Stomach (tissue), 8 donors: ENCODE measurements at regions not wholly inside any gene's neighbourhood (a gene's known extent, or its start where the extent isn't known, plus 50 kb on each side); places are given as distances from the start of the nearest gene placed in this dataset.

Experiments used
- DNase-seq, 2 donors: peaks; one replicate each; pipeline versions ENCODE4 v3.0.0 to v3.0.0-alpha.2; 2013 to 2019
- H3K27ac ChIP-seq, 5 donors: fragments of 200-600 bp in 4 of 5; sonication (generic) in 4 of 5; one replicate each; pipeline ENCODE4 v1.5.1; 2013 to 2019; ENCODE audit warnings: mild to moderate bottlenecking in 1 of 5, moderate library complexity in 1 of 5
- H3K27me3 ChIP-seq, 3 donors: fragments of 200-600 bp; sonication (generic); one replicate each; pipeline ENCODE4 v1.5.1; 2017 to 2019; ENCODE audit warnings: mixed run types in 1 of 3
- H3K36me3 ChIP-seq, 4 donors: fragments of 200-600 bp; sonication (generic); 1 replicate in 3 of 4; 2 replicates in 1 of 4; pipeline ENCODE4 v1.5.1; 2016 to 2019
- H3K4me1 ChIP-seq, 4 donors: fragments of 200-600 bp; sonication (generic); one replicate each; pipeline ENCODE4 v1.5.1; 2016 to 2019
- H3K4me3 ChIP-seq, 4 donors: fragments of 200-600 bp; sonication (generic) in 3 of 4; one replicate each; pipeline ENCODE4 v1.5.1; 2016 to 2019; ENCODE audit warnings: mild to moderate bottlenecking in 1 of 4
- H3K9me3 ChIP-seq, 4 donors: fragments of 200-600 bp; sonication (generic); one replicate each; pipeline ENCODE4 v1.5.1; 2016 to 2019
- CTCF ChIP-seq, 7 experiments: fragments of 450-650 bp in 4 of 7; fragments of 200-600 bp in 3 of 7; sonication (generic) in 3 of 7; IDR thresholded peaks; one replicate each; pipeline ENCODE4 v1.5.1; 2016 to 2019; ENCODE audit warnings: antibody characterized with exemption in 7 of 7, control low read depth in 2 of 7, mild to moderate bottlenecking in 1 of 7
- EP300 ChIP-seq: sonication (generic); formaldehyde crosslinking; IDR thresholded peaks from one replicate; pipeline ENCODE4 v1.6.1; 2017; ENCODE audit warnings: antibody characterized with exemption
- POLR2A ChIP-seq, 4 donors: fragments of 450-650 bp; IDR thresholded peaks; one replicate each; pipeline ENCODE4 v1.6.1; 2016; ENCODE audit warnings: antibody characterized with exemption in 4 of 4, control low read depth in 2 of 4, mild to moderate bottlenecking in 1 of 4, moderate library complexity in 1 of 4
- POLR2AphosphoS5 ChIP-seq, 3 donors: sonication (generic); formaldehyde crosslinking; IDR thresholded peaks; one replicate each; pipeline ENCODE4 v1.6.1; 2016; ENCODE audit warnings: antibody characterized with exemption in 3 of 3
- WGBS, 5 donors: extraction: QIAGEN DNeasy Blood & Tissue Kit in 3 of 5; methylation state at CpG; one replicate each; pipeline versions ENCODE4 v1.1.5 to v1.1.7; 2013 to 2018; 5-methylcytosine and 5-hydroxymethylcytosine counted together
- intact Hi-C: fragments of 100-400 bp; cut with DNase I; formaldehyde crosslinking; loops from one replicate; pipeline ENCODE4 v1.15.1; 2023; ENCODE audit warnings: low total_unique reads
- donor health status: healthy with polysubstance abuse.
- donor health status: Bipolar disorder and iron deficiency.
- donor health status: healthy.

- Histone ChIP-seq H3K27ac (no peak overlapping the region), H3K36me3 (no peaks in the 10 kb centered on the region), H3K4me3 (no peak overlapping the region), H3K4me1 (peaks cover 0 to 2% (median 0%) of the 10 kb centered on the region in 4 donors), H3K27me3 (no peaks in the 10 kb centered on the region), H3K9me3 (no peaks in the 10 kb centered on the region)
- WGBS, 5 donors: 70 to 79% (median 72%) methylated on average over 1 of the region's 1 CpG
- TF ChIP-seq POLR2AphosphoS5 (IDR thresholded peaks at IDR 0.05): no peak
- no peak for TF ChIP-seq CTCF (IDR thresholded peaks at IDR 0.05)
- no peak for TF ChIP-seq EP300
- no peak for TF ChIP-seq POLR2A (IDR thresholded peaks at IDR 0.05)
- no peak for DNase-seq
- intact Hi-C loops: no loop called here
These were observed 84.2 kb upstream of the HS3ST1 start for GRCh38 chr4:11512871-11513270.

GRCh38 chr4:11511321-11511720, 82.6 kb upstream of the HS3ST1 start:
- intact Hi-C loops: no loop called here
- H3K4me1 ChIP-seq: peaks cover 0 to 7% (median 0%) of the 10 kb centered on the region in 4 donors
- H3K27me3 ChIP-seq: no peaks in the 10 kb centered on the region
- 55 to 75% (median 70%) methylated on average over 3 of the region's 3 CpGs for WGBS, 5 donors
- TF ChIP-seq POLR2A (IDR thresholded peaks at IDR 0.05) (no peak), CTCF (IDR thresholded peaks at IDR 0.05) (no peak), EP300 (no peak), POLR2AphosphoS5 (IDR thresholded peaks at IDR 0.05) (no peak)
- H3K36me3 ChIP-seq: no peaks in the 10 kb centered on the region
- no peak overlapping the region for H3K4me3 ChIP-seq
- H3K27ac ChIP-seq: no peak overlapping the region
- no peaks in the 10 kb centered on the region for H3K9me3 ChIP-seq
- DNase-seq: no peak

GRCh38 chr4:11507920-11508319, 79.2 kb upstream of the HS3ST1 start:
- peak; percentile 29 to 68 for DNase-seq
- TF ChIP-seq POLR2A (IDR thresholded peaks at IDR 0.05): no peak
- TF ChIP-seq EP300: no peak
- no peak for TF ChIP-seq POLR2AphosphoS5 (IDR thresholded peaks at IDR 0.05)
- no peak for TF ChIP-seq CTCF (IDR thresholded peaks at IDR 0.05)

GRCh38 chr4:11506194-11506593, 77.5 kb upstream of the HS3ST1 start:
- H3K4me3 ChIP-seq: no peak overlapping the region
- H3K27me3 ChIP-seq: no peaks in the 10 kb centered on the region
- no peak for DNase-seq
- TF ChIP-seq EP300: no peak
- no peaks in the 10 kb centered on the region for H3K9me3 ChIP-seq
- peaks cover 0 to 25% (median 6%) of the 10 kb centered on the region in 4 donors for H3K4me1 ChIP-seq
- H3K27ac ChIP-seq: peak overlapping the region; percentile 57 to 90 (median 76)
- WGBS, 5 donors: 93 to 97% (median 95%) methylated on average over 4 of the region's 4 CpGs
- intact Hi-C loops: no loop called here
- H3K36me3 ChIP-seq: no peaks in the 10 kb centered on the region

More at GRCh38 chr4:11507920-11508319, 79.2 kb upstream of the HS3ST1 start:
- intact Hi-C loops: no loop called here
- 53 to 70% (median 58%) methylated on average over 3 of the region's 3 CpGs for WGBS, 5 donors
- Histone ChIP-seq H3K27ac (no peak overlapping the region), H3K4me3 (no peak overlapping the region), H3K36me3 (no peaks in the 10 kb centered on the region), H3K27me3 (no peaks in the 10 kb centered on the region), H3K4me1 (peaks cover 0 to 21% (median 6%) of the 10 kb centered on the region in 4 donors), H3K9me3 (no peaks in the 10 kb centered on the region)

GRCh38 chr4:11505221-11505971, 76.7 kb upstream of the HS3ST1 start:
- Histone ChIP-seq H3K4me1 (peaks cover 0 to 25% (median 6%) of the 10 kb centered on the region in 4 donors), H3K27me3 (no peaks in the 10 kb centered on the region), H3K27ac (peak overlapping the region; percentile 57 to 90 (median 76)), H3K4me3 (no peak overlapping the region), H3K36me3 (no peaks in the 10 kb centered on the region), H3K9me3 (no peaks in the 10 kb centered on the region)
- TF ChIP-seq POLR2AphosphoS5 (IDR thresholded peaks at IDR 0.05) (peak in 2 of 3 donors; percentile 70 to 81), EP300 (no peak), CTCF (IDR thresholded peaks at IDR 0.05) (no peak), POLR2A (IDR thresholded peaks at IDR 0.05) (no peak)
- 20 to 39% (median 28%) methylated on average over 5 of the region's 5 CpGs for WGBS, 5 donors
- peak; percentile 57 to 89 for DNase-seq
- intact Hi-C loops: no loop called here
